Gastrocnemius medialis (tissue), 4 donors: ENCODE measurements at regions not wholly inside any gene's neighbourhood (a gene's known extent, or its start where the extent isn't known, plus 50 kb on each side); places are given as distances from the start of the nearest gene placed in this dataset.

Source experiments
- ATAC-seq, 2 donors: fragments of 150-250 bp; one replicate each; pipeline ENCODE4 v1.9.1; 2016
- DNase-seq, 2 donors: peaks; one replicate each; pipeline ENCODE4 v3.0.0-alpha.2; 2019
- H3K27ac ChIP-seq, 4 donors: fragments of 200-600 bp; sonication (generic); 1 replicate in 1 of 4; 2 replicates in 3 of 4; pipeline ENCODE4 v1.5.1; 2016 to 2018; ENCODE audit warnings: mild to moderate bottlenecking in 2 of 4, moderate library complexity in 1 of 4
- H3K27me3 ChIP-seq, 3 donors: fragments of 200-600 bp; sonication (generic) in 2 of 3; 1 replicate in 1 of 3; 2 replicates in 2 of 3; pipeline versions ENCODE4 v1.5.1 to v1.6.0; 2016 to 2019; ENCODE audit warnings: mild to moderate bottlenecking in 1 of 3, moderate library complexity in 1 of 3
- H3K36me3 ChIP-seq, 2 donors: fragments of 200-600 bp; sonication (generic) in 1 of 2; one replicate each; pipeline ENCODE4 v1.5.1; 2017 to 2018
- H3K4me1 ChIP-seq, 2 donors: fragments of 200-600 bp; sonication (generic) in 1 of 2; one replicate each; pipeline ENCODE4 v1.5.1; 2016 to 2017; ENCODE audit warnings: mild to moderate bottlenecking in 2 of 2
- H3K4me3 ChIP-seq, 4 donors: fragments of 200-600 bp; sonication (generic) in 3 of 4; 1 replicate in 1 of 4; 2 replicates in 3 of 4; pipeline ENCODE4 v1.5.1; 2016 to 2019; ENCODE audit warnings: mild to moderate bottlenecking in 2 of 4
- H3K9me3 ChIP-seq, 3 donors: fragments of 200-600 bp; sonication (generic) in 2 of 3; 1 replicate in 1 of 3; 2 replicates in 2 of 3; pipeline ENCODE4 v1.5.1; 2016 to 2019
- CTCF ChIP-seq, 5 experiments: fragments of 450-650 bp in 3 of 5; fragments of 200-600 bp in 2 of 5; sonication (generic) in 2 of 5; IDR thresholded peaks in 4 of 5; conservative IDR thresholded peaks in 1 of 5; 1 replicate in 4 of 5; 2 replicates in 1 of 5; pipeline ENCODE4 v1.5.1; 2016 to 2019; ENCODE audit warnings: antibody characterized with exemption in 5 of 5, mild to moderate bottlenecking in 3 of 5, moderate library complexity in 3 of 5
- POLR2A ChIP-seq, 2 donors: fragments of 450-650 bp; IDR thresholded peaks; one replicate each; pipeline ENCODE4 v1.6.1; 2017; ENCODE audit warnings: antibody characterized with exemption in 2 of 2, mild to moderate bottlenecking in 2 of 2, moderate library complexity in 2 of 2
- in situ Hi-C, 4 donors: fragments of 200-750 bp; cut with MboI; loops; one replicate each; pipeline versions ENCODE4 v1.15.0 to v1.8.0; 2017; ENCODE audit warnings: low sequenced_read_pairs in 4 of 4
- intact Hi-C: fragments of 100-400 bp; cut with DNase I; formaldehyde crosslinking; loops from one replicate; pipeline ENCODE4 v1.15.1; 2023; ENCODE audit warnings: low total_unique reads

- TF ChIP-seq CTCF (IDR thresholded peaks at IDR 0.05 in 4 of 5, conservative IDR thresholded peaks at IDR 0.05 in 1 of 5): no peak
- no peak for TF ChIP-seq POLR2A (IDR thresholded peaks at IDR 0.05)
- ATAC-seq: no peak
- H3K4me3 ChIP-seq: no peak overlapping the region
- no peak for DNase-seq
- no peak overlapping the region for H3K27ac ChIP-seq
- intact Hi-C loops: no loop called here
- in situ Hi-C loops: no loop called here
- H3K27me3 ChIP-seq: peaks cover 0 to 3% (median 0%) of the 10 kb centered on the region in 3 donors
- H3K36me3 ChIP-seq: no peaks in the 10 kb centered on the region
- H3K9me3 ChIP-seq: no peaks in the 10 kb centered on the region
- H3K4me1 ChIP-seq: no peaks in the 10 kb centered on the region
Measured at GRCh38 chr22:35172442-35172841, 84.9 kb upstream of the HMGXB4 start.

DNA sequence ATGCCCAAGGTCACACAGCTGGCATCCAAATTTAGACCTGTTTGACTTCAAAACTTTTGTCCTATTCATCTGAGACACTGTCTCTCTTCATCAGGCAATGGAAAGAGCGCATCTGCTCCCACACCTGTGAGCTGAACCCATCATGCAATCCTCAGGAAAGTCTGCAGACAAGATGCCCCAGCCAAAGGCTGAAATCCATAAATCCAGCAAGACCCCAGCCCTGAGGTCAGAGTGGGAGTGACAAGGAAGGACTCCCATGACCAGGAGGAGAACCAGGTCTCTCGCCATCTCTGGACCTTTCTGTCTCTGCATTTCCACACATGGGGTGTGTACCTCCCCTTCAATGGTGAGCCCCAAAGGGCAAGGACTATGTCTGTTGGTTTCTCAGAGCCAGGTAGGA is 83.6 kb upstream of the HMGXB4 start:
- TF ChIP-seq POLR2A (IDR thresholded peaks at IDR 0.05): no peak
- TF ChIP-seq CTCF (IDR thresholded peaks at IDR 0.05 in 4 of 5, conservative IDR thresholded peaks at IDR 0.05 in 1 of 5): no peak
- ATAC-seq (no peak), DNase-seq (no peak)
- in situ Hi-C loops (no loop called here), intact Hi-C loops (no loop called here)
- Histone ChIP-seq H3K9me3 (no peaks in the 10 kb centered on the region), H3K4me1 (no peaks in the 10 kb centered on the region), H3K36me3 (no peaks in the 10 kb centered on the region), H3K27me3 (peaks cover 0 to 3% (median 0%) of the 10 kb centered on the region in 3 donors), H3K27ac (no peak overlapping the region), H3K4me3 (no peak overlapping the region)

- peaks cover 0 to 3% (median 0%) of the 10 kb centered on the region in 3 donors for H3K27me3 ChIP-seq
- ATAC-seq (no peak), DNase-seq (no peak)
- TF ChIP-seq CTCF (IDR thresholded peaks at IDR 0.05 in 4 of 5, conservative IDR thresholded peaks at IDR 0.05 in 1 of 5) (no peak), POLR2A (IDR thresholded peaks at IDR 0.05) (no peak)
- no peak overlapping the region for H3K4me3 ChIP-seq
- H3K9me3 ChIP-seq: no peaks in the 10 kb centered on the region
- no peaks in the 10 kb centered on the region for H3K36me3 ChIP-seq
- H3K4me1 ChIP-seq: no peaks in the 10 kb centered on the region
- in situ Hi-C loops: no loop called here
- no peak overlapping the region for H3K27ac ChIP-seq
- intact Hi-C loops: no loop called here
Measured at GRCh38 chr22:35174401-35175038, 82.8 kb upstream of the HMGXB4 start.

DNA sequence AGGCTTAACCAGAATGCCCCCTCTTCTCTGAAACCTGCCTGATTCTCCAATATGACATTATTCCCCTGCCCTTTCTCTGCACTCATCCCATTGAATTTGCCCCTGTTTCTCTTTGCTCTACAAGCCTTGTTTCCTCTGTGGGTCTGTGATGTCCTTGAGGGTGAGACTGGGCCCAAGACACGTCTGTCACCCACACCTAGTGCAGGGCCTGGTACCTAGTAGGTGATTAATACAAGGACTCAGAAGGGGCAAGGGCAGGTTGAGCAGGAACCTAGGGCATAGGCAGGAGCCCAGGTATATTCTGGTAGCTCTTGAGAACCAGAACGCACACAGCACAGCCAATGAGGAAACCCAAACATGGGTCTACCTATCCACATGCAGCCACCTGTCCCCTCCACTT is 81.9 kb upstream of the HMGXB4 start:
- intact Hi-C loops (no loop called here), in situ Hi-C loops (no loop called here)
- ATAC-seq: no peak
- H3K9me3 ChIP-seq: no peaks in the 10 kb centered on the region
- no peak overlapping the region for H3K27ac ChIP-seq
- H3K4me3 ChIP-seq: no peak overlapping the region
- no peak for DNase-seq
- H3K36me3 ChIP-seq: no peaks in the 10 kb centered on the region
- H3K27me3 ChIP-seq: peaks cover 0 to 3% (median 0%) of the 10 kb centered on the region in 3 donors
- H3K4me1 ChIP-seq: no peaks in the 10 kb centered on the region
- TF ChIP-seq CTCF (IDR thresholded peaks at IDR 0.05 in 4 of 5, conservative IDR thresholded peaks at IDR 0.05 in 1 of 5) (no peak), POLR2A (IDR thresholded peaks at IDR 0.05) (no peak)

- intact Hi-C loops: no loop called here
- Histone ChIP-seq H3K9me3 (no peaks in the 10 kb centered on the region), H3K27ac (no peak overlapping the region), H3K4me3 (no peak overlapping the region), H3K27me3 (no peaks in the 10 kb centered on the region), H3K4me1 (no peaks in the 10 kb centered on the region), H3K36me3 (no peaks in the 10 kb centered on the region)
- DNase-seq (no peak), ATAC-seq (no peak)
- in situ Hi-C loops: no loop called here
- no peak for TF ChIP-seq CTCF (IDR thresholded peaks at IDR 0.05 in 4 of 5, conservative IDR thresholded peaks at IDR 0.05 in 1 of 5)
- TF ChIP-seq POLR2A (IDR thresholded peaks at IDR 0.05): no peak
Measured at GRCh38 chr22:35177811-35178210, 79.5 kb upstream of the HMGXB4 start.
